Astrocyte (in vitro differentiated cells and primary cell): ENCODE measurements at regions not wholly inside any gene's neighbourhood (a gene's known extent, or its start where the extent isn't known, plus 50 kb on each side); places are given as distances from the start of the nearest gene placed in this dataset.

ENCODE experiments used
- CTCF ChIP-seq: IDR thresholded peaks from 2 replicates; pipeline ENCODE4 v1.5.1; 2011; ENCODE audit warnings: low read depth, mild to moderate bottlenecking, inconsistent platforms, low read length, moderate library complexity; ENCODE audit not compliant: insufficient read depth
- EZH2 ChIP-seq: IDR thresholded peaks from 2 replicates; pipeline ENCODE4 v1.6.1; 2012; ENCODE audit warnings: mild to moderate bottlenecking, low read length, inconsistent platforms; ENCODE audit not compliant: insufficient read depth

DNA sequence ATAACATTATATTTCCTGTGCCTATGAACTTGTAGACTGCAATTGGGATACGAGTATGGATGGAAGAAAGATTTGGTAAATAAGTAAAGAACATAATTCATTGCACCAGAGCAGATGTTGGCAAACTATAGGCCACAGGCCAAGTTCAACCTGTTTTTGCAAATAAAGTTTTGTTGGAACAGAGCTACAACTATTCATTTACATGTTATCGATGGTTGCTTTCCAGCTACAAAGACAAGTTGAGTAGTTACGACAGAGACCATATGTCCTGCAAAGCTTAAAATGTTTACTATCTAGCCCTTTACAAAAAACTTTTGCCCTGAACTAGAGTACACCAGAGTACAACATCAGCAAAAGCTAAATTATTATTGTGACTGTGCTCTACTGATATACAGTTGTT, 169.1 kb upstream of the DMAC1 start:
- TF ChIP-seq EZH2 (no peak), CTCF (no peak)
